K562 (cell line): ENCODE measurements at regions not wholly inside any gene's neighbourhood (a gene's known extent, or its start where the extent isn't known, plus 50 kb on each side); places are given as distances from the start of the nearest gene placed in this dataset.

ENCODE experiments used
- ATAC-seq: fragments of 200-7000 bp; cut with Tn5 transposase; 3 replicates; pipeline ENCODE4 v1.9.1; 2020; ENCODE audit warnings: moderate library complexity
- BruUV-seq: library from RNA; stranded (reverse); fragments of 400-500 nt; replicated peaks from 2 replicates; lab custom pipeline; 2021; lab: Mats Ljungman, UMichigan
- CTCF ChIA-PET: fragments of 300-600 bp; formaldehyde crosslinking; extraction: SDS; loops from one replicate; lab custom pipeline; 2021; ENCODE audit warnings: low intra/inter-chr PET ratio; lab: Yijun Ruan, JAX
- POLR2A ChIA-PET: fragments of 300-600, 350-650 bp; sonication (Branson Sonifier 250); formaldehyde crosslinking; extraction: SDS; loops from one replicate; lab custom pipeline; 2021; ENCODE audit warnings: antibody characterized with exemption, inconsistent platforms; lab: Yijun Ruan, JAX
- DNase-seq, 4 experiments: peaks; one replicate each; pipeline versions ENCODE4 v3.0.0 to v3.0.0-alpha.2; 2011 to 2018; ENCODE audit warnings: low spot score in 3 of 4, mixed read lengths in 3 of 4; ENCODE audit errors: extremely low read depth in 1 of 4
- FAIRE-seq: peaks from 2 replicates; lab custom pipeline; 2011; peaks lifted over from hg19 to GRCh38; lab: Jason Lieb, UNC
- H2AFZ ChIP-seq: 2 replicates; pipeline ENCODE4 v1.6.0; 2011; ENCODE audit warnings: low read depth, low read length, control low read depth, inconsistent platforms
- H3K27ac ChIP-seq: fragments of 200-600 bp; 3 replicates; pipeline ENCODE4 v1.8.0; 2011; ENCODE audit warnings: low read depth, mild to moderate bottlenecking, control low read depth, inconsistent platforms, low read length, moderate library complexity, mixed read lengths; ENCODE audit errors: extremely low read depth
- H3K27me3 ChIP-seq, 2 experiments: fragments of 300-600 bp in 1 of 2; 2 replicates in 1 of 2; 3 replicates in 1 of 2; pipeline versions ENCODE4 v1.6.0 to v1.8.0; 2011; ENCODE audit warnings: inconsistent platforms in 2 of 2, low read length in 2 of 2, mild to moderate bottlenecking in 1 of 2, mixed read lengths in 1 of 2, moderate library complexity in 1 of 2; ENCODE audit not compliant: control insufficient read depth in 2 of 2, insufficient read depth in 2 of 2
- H3K36me3 ChIP-seq: fragments of 300-600 bp; 3 replicates; pipeline ENCODE4 v1.8.0; 2011; ENCODE audit warnings: mild to moderate bottlenecking, low read length, inconsistent platforms; ENCODE audit not compliant: control insufficient read depth, insufficient read depth
- H3K4me1 ChIP-seq, 2 experiments: fragments of 200-600 bp in 1 of 2; replicated peaks in 1 of 2; 2 replicates in 1 of 2; 3 replicates in 1 of 2; pipeline versions ENCODE4 v1.5.1 to v1.8.0; 2011; ENCODE audit warnings: inconsistent platforms in 2 of 2, low read length in 2 of 2, mild to moderate bottlenecking in 1 of 2, mixed read lengths in 1 of 2, moderate library complexity in 1 of 2; ENCODE audit not compliant: control insufficient read depth in 2 of 2, insufficient read depth in 2 of 2
- H3K4me2 ChIP-seq: 2 replicates; pipeline ENCODE4 v1.6.1; 2011; ENCODE audit warnings: low read length, control low read depth, inconsistent platforms, mixed read lengths; ENCODE audit not compliant: insufficient read depth
- H3K4me3 ChIP-seq: fragments of 200-600 bp; sonication (generic), shearing (Covaris generic); 2 replicates; pipeline ENCODE4 v1.5.1; 2016; ENCODE audit warnings: control low read depth, inconsistent platforms
- H3K79me2 ChIP-seq: fragments of 200-600 bp; 3 replicates; pipeline ENCODE4 v1.8.0; 2011; ENCODE audit warnings: low read length, inconsistent platforms; ENCODE audit not compliant: control insufficient read depth, insufficient read depth
- H3K9ac ChIP-seq, 2 experiments: 2 replicates each; pipeline versions ENCODE4 v1.6.0 to v1.6.1; 2011; ENCODE audit warnings: low read depth in 2 of 2, low read length in 2 of 2, control low read depth in 1 of 2, inconsistent platforms in 1 of 2, mild to moderate bottlenecking in 1 of 2, mixed read lengths in 1 of 2; ENCODE audit not compliant: insufficient read depth in 1 of 2
- H3K9me1 ChIP-seq: one replicate; pipeline ENCODE4 v1.6.0; 2011; ENCODE audit warnings: inconsistent platforms, mild to moderate bottlenecking, low read length, moderate library complexity; ENCODE audit not compliant: control insufficient read depth, insufficient read depth
- H3K9me3 ChIP-seq: replicated peaks from 2 replicates; pipeline ENCODE4 v1.5.1; 2011; ENCODE audit warnings: low read depth, low read length, inconsistent platforms; ENCODE audit not compliant: control insufficient read depth, insufficient read depth
- H4K20me1 ChIP-seq: replicated peaks from 2 replicates; pipeline ENCODE4 v1.6.1; 2011; ENCODE audit warnings: low read length, inconsistent platforms, mixed read lengths; ENCODE audit not compliant: control insufficient read depth, insufficient read depth
- BCOR ChIP-seq: fragments of 450-650 bp; IDR thresholded peaks from 2 replicates; pipeline ENCODE4 v1.6.1; 2016
- DPF2 ChIP-seq: fragments of 450-650 bp; IDR thresholded peaks from 2 replicates; pipeline ENCODE4 v1.6.1; 2016
- FOXM1 ChIP-seq, 2 experiments: fragments of 450-650 bp in 1 of 2; sonication (generic) in 1 of 2; formaldehyde crosslinking in 1 of 2; IDR thresholded peaks; 2 replicates each; pipeline versions ENCODE4 v1.6.1 to v1.9.0; 2017 to 2022; ENCODE audit warnings: low read depth in 2 of 2, mild to moderate bottlenecking in 2 of 2, missing genetic modification reagents in 1 of 2, moderate library complexity in 1 of 2
- HCFC1 ChIP-seq: IDR thresholded peaks from 2 replicates; pipeline ENCODE4 v1.6.1; 2012; ENCODE audit warnings: low read depth, low read length, improper control_type of control experiment
- HOMEZ ChIP-seq: fragments of 250-450 bp; sonication (Bioruptor Pico); IDR thresholded peaks from 2 replicates; pipeline ENCODE4 v1.4.0; 2020; ENCODE audit warnings: mild to moderate bottlenecking, moderate library complexity
- KHSRP ChIP-seq: fragments of 450-650 bp; IDR thresholded peaks from 2 replicates; pipeline ENCODE4 v1.6.1; 2017
- NR0B1 ChIP-seq: fragments of 450-650 bp; IDR thresholded peaks from one replicate; pipeline ENCODE4 v1.6.1; 2018; ENCODE audit warnings: mild to moderate bottlenecking, moderate library complexity; ENCODE audit not compliant: partially characterized antibody
- TRIM25 ChIP-seq: fragments of 450-650 bp; IDR thresholded peaks from 2 replicates; pipeline ENCODE4 v1.7.0; 2016; ENCODE audit warnings: borderline replicate concordance
- ZBTB9 ChIP-seq: fragments of 450-650 bp; formaldehyde crosslinking; IDR thresholded peaks from 2 replicates; pipeline ENCODE4 v1.4.0; 2020; ENCODE audit warnings: mild to moderate bottlenecking, moderate library complexity
- ZNF197 ChIP-seq: fragments of 200-800 bp; sonication (Bioruptor generic); IDR thresholded peaks from 2 replicates; pipeline ENCODE4 v1.6.1; 2016; ENCODE audit warnings: low read depth, missing genetic modification characterization, missing compliant biosample characterization
- ZNF518B ChIP-seq: fragments of 250-450 bp; sonication (Bioruptor Pico); IDR thresholded peaks from 2 replicates; pipeline ENCODE4 v1.5.0; 2021; ENCODE audit warnings: mild to moderate bottlenecking, moderate library complexity
- WGBS: fragments of 100-300 bp; shearing (Covaris generic); methylation state at CpG from one replicate; pipeline ENCODE4 v1.1.6; 2016; ENCODE audit warnings: low coverage, mixed read lengths; ENCODE audit not compliant: insufficient coverage; ENCODE audit errors: missing lambda C conversion rate; 5-methylcytosine and 5-hydroxymethylcytosine counted together
- in situ Hi-C: fragments of 300-500 bp; cut with MboI; formaldehyde crosslinking; loops from 4 replicates; pipeline ENCODE4 v1.15.0; 2018; ENCODE audit warnings: inconsistent platforms, mixed read lengths
- intact Hi-C: fragments of 100-400 bp; cut with micrococcal nuclease; formaldehyde crosslinking; loops from 2 replicates; pipeline ENCODE4 v1.14.2; 2022

- CTCF ChIA-PET, result no interaction called here
- Histone ChIP-seq H3K4me2 (no peak overlapping the region), H2AFZ (no peak overlapping the region), H3K79me2 (no peaks in the 10 kb centered on the region), H3K36me3 (no peaks in the 10 kb centered on the region), H4K20me1 (no peaks in the 10 kb centered on the region), H3K27me3 (no peaks in the 10 kb centered on the region), H3K4me3 (no peak overlapping the region), H3K9me3 (no peaks in the 10 kb centered on the region), H3K4me1 (peaks cover 0 to 25% of the 10 kb centered on the region in 2 experiments; a peak in 3 of 5 replicates), H3K9me1 (no peaks in the 10 kb centered on the region), H3K27ac (no peak overlapping the region), H3K9ac (no peak overlapping the region)
- ATAC-seq, result no peak
- in situ Hi-C loops, result no loop called here
- DNase-seq, result no peak
- 33% methylated on average over 3 of the region's 3 CpGs for WGBS
- intact Hi-C loops, result no loop called here
- FAIRE-seq, result no peak
- POLR2A ChIA-PET, result no interaction called here
- no TSS peak for BruUV-seq
- TF ChIP-seq TRIM25, result no peak
- no peak for TF ChIP-seq DPF2
- no peak for TF ChIP-seq NR0B1
- TF ChIP-seq ZNF518B (CRISPR knock-in tag), result no peak
- TF ChIP-seq HCFC1, result no peak
- no peak for TF ChIP-seq KHSRP
- no peak for TF ChIP-seq BCOR
- TF ChIP-seq HOMEZ, result no peak
- TF ChIP-seq ZBTB9, result no peak
- TF ChIP-seq ZNF197 (CRISPR knock-in tag), result no peak
- TF ChIP-seq FOXM1 (IDR thresholded peaks at IDR 0.05; ENCODE audit: low read depth), result no peak
- TF ChIP-seq FOXM1 (CRISPR knock-in tag; IDR thresholded peaks at IDR 0.05; ENCODE audit: low read depth), result no peak
These were observed 81.7 kb upstream of the CD83 start for GRCh38 chr6:14035874-14036273.
